WTC11 (cell line): ENCODE measurements at regions not wholly inside any gene's neighbourhood (a gene's known extent, or its start where the extent isn't known, plus 50 kb on each side); places are given as distances from the start of the nearest gene placed in this dataset.

Experiments
- ATAC-seq: fragments of 200-7000 bp; cut with Tn5 transposase; 2 replicates; pipeline ENCODE4 v1.10.0; 2021; ENCODE audit warnings: mild to moderate bottlenecking, moderate library complexity
- CTCF ChIA-PET: fragments of 300-600 bp; sonication (Branson Sonifier 250); formaldehyde crosslinking; loops from one replicate; lab custom pipeline; 2021; ENCODE audit warnings: antibody characterized with exemption; lab: Charles Lee
- POLR2A ChIA-PET: fragments of 350-600 bp; sonication (Branson Sonifier 250); formaldehyde crosslinking; loops from one replicate; lab custom pipeline; 2021; ENCODE audit warnings: antibody characterized with exemption; lab: Charles Lee
- DNase-seq: peaks from one replicate; pipeline ENCODE4 v3.0.0; 2021; ENCODE audit warnings: low spot score
- H3K27ac Mint-ChIP-seq: 2 replicates; pipeline ENCODE4 v1.8.0; 2021; ENCODE audit warnings: mixed read lengths
- H3K27me3 Mint-ChIP-seq: 2 replicates; pipeline ENCODE4 v1.8.0; 2021; ENCODE audit warnings: low read depth, mild to moderate bottlenecking, moderate library complexity, mixed read lengths
- H3K36me3 Mint-ChIP-seq: 2 replicates; pipeline ENCODE4 v1.8.0; 2021; ENCODE audit warnings: mixed read lengths
- H3K4me1 Mint-ChIP-seq: 2 replicates; pipeline ENCODE4 v1.8.0; 2022; ENCODE audit warnings: mixed read lengths
- H3K4me3 Mint-ChIP-seq: 2 replicates; pipeline ENCODE4 v1.8.0; 2021; ENCODE audit warnings: mild to moderate bottlenecking, moderate library complexity, mixed read lengths
- H3K9me3 Mint-ChIP-seq: 2 replicates; pipeline ENCODE4 v1.8.0; 2021; ENCODE audit warnings: mixed read lengths
- AFF4 ChIP-seq: sonication (generic); formaldehyde crosslinking; IDR thresholded peaks from 2 replicates; pipeline ENCODE4 v1.8.1; 2023; ENCODE audit warnings: mild to moderate bottlenecking, missing genetic modification reagents, borderline replicate concordance
- ATF6 ChIP-seq: sonication (generic); formaldehyde crosslinking; IDR thresholded peaks from 2 replicates; pipeline ENCODE4 v1.8.1; 2023; ENCODE audit warnings: mild to moderate bottlenecking, missing genetic modification reagents
- CREM ChIP-seq: sonication (generic); formaldehyde crosslinking; IDR thresholded peaks from 2 replicates; pipeline ENCODE4 v1.8.1; 2022; ENCODE audit warnings: mild to moderate bottlenecking, missing genetic modification reagents, moderate library complexity
- E2F4 ChIP-seq: sonication (generic); formaldehyde crosslinking; IDR thresholded peaks from 2 replicates; pipeline ENCODE4 v1.8.1; 2022; ENCODE audit warnings: low read depth, mild to moderate bottlenecking, moderate library complexity, missing genetic modification reagents, borderline replicate concordance
- EMX1 ChIP-seq: fragments of 250-450 bp; sonication (Bioruptor Pico); IDR thresholded peaks from 2 replicates; pipeline ENCODE4 v1.8.0; 2021; ENCODE audit warnings: mild to moderate bottlenecking
- ESRRA ChIP-seq: sonication (generic); formaldehyde crosslinking; IDR thresholded peaks from 2 replicates; pipeline ENCODE4 v1.8.1; 2022; ENCODE audit warnings: mild to moderate bottlenecking, missing genetic modification reagents, borderline replicate concordance
- GABPB1 ChIP-seq: sonication (generic); formaldehyde crosslinking; IDR thresholded peaks from 2 replicates; pipeline ENCODE4 v1.8.1; 2023; ENCODE audit warnings: mild to moderate bottlenecking, missing genetic modification reagents
- JUN ChIP-seq: sonication (generic); formaldehyde crosslinking; IDR thresholded peaks from 2 replicates; pipeline ENCODE4 v1.8.0; 2023; ENCODE audit warnings: mild to moderate bottlenecking, missing genetic modification reagents
- KAT7 ChIP-seq: sonication (generic); formaldehyde crosslinking; IDR thresholded peaks from 2 replicates; pipeline ENCODE4 v1.8.1; 2023; ENCODE audit warnings: missing genetic modification reagents, mild to moderate bottlenecking, borderline replicate concordance
- NFE2L1 ChIP-seq: sonication (generic); formaldehyde crosslinking; IDR thresholded peaks from 2 replicates; pipeline ENCODE4 v1.8.1; 2023; ENCODE audit warnings: missing genetic modification reagents
- TCF7 ChIP-seq: sonication (generic); formaldehyde crosslinking; IDR thresholded peaks from 2 replicates; pipeline ENCODE4 v1.8.0; 2022; ENCODE audit warnings: mild to moderate bottlenecking, low read depth, missing genetic modification reagents, moderate library complexity
- ZNF219 ChIP-seq: sonication (generic); formaldehyde crosslinking; IDR thresholded peaks from 2 replicates; pipeline ENCODE4 v1.8.0; 2023; ENCODE audit warnings: missing genetic modification reagents, mild to moderate bottlenecking, borderline replicate concordance
- ZNF263 ChIP-seq: sonication (generic); formaldehyde crosslinking; IDR thresholded peaks from 2 replicates; pipeline ENCODE4 v1.8.1; 2022; ENCODE audit warnings: low read depth, mild to moderate bottlenecking, moderate library complexity, missing genetic modification reagents
- ZNF396 ChIP-seq: fragments of 250-450 bp; sonication (Bioruptor Pico); IDR thresholded peaks from 2 replicates; pipeline ENCODE4 v1.8.0; 2021; ENCODE audit warnings: mild to moderate bottlenecking, moderate library complexity, borderline replicate concordance
- ZSCAN18 ChIP-seq: fragments of 250-450 bp; sonication (Bioruptor Pico); IDR thresholded peaks from 2 replicates; pipeline ENCODE4 v2.1.2; 2022; ENCODE audit warnings: mild to moderate bottlenecking, moderate library complexity
- TF ChIP-seq, protein P1 (sequence below): fragments of 200-600 bp; IDR thresholded peaks from 2 replicates; pipeline ENCODE4 v1.8.0; 2022; ENCODE audit warnings: antibody characterized with exemption
- TF ChIP-seq, protein P2 (sequence below): sonication (generic); formaldehyde crosslinking; IDR thresholded peaks from 2 replicates; pipeline ENCODE4 v1.8.0; 2022; ENCODE audit warnings: missing genetic modification reagents

DNA sequence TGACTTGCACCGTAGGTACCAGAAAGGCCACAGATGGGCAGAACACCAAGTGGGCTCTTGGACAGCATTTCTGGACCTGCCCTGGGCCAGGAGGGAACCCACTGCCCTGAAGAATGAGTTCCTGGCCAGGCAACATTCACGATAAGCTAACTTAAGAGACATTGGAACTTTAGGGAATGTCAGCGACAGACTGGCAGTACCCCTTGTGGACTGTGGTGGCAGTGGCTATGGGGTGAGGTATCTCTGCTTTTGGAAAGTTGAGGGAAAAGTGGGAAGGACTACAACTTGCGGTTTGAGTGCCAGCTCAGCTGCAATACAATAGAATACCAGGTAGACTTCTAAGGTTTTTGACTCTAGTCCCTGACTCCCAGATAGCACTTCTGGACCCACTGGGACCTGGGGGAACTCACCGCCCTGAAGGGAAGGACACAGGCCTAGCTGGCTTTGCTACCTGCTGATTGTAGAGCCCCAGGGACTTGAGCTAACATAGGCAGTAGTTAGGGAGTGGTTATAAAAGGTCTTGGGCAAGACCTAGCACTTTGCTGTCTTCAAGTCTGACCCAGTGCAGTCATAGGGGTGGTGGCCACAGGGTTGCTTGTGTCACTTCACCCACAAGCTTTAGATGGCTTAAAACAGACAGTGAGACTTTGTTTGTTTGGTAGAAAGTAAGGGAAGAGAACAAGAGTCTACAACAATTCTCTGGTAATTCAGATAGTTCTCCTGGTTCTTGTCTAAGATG is 617.6 kb downstream of the COL12A1 start:
- DNase-seq: no peak
- no peak overlapping the region for H3K27ac Mint-ChIP-seq

More for the DNA sequence above, 617.6 kb downstream of the COL12A1 start:
- ChIA-PET CTCF (no interaction called here), POLR2A (no interaction called here)
- Mint-ChIP-seq H3K4me3 (no peak overlapping the region), H3K9me3 (peaks cover 29% of the 10 kb centered on the region), H3K4me1 (no peaks in the 10 kb centered on the region), H3K27me3 (no peaks in the 10 kb centered on the region), H3K36me3 (no peaks in the 10 kb centered on the region)
- TF ChIP-seq ZSCAN18 (CRISPR knock-in tag) (no peak), ATF6 (CRISPR knock-in tag) (no peak), ZNF396 (CRISPR knock-in tag) (no peak), JUN (CRISPR knock-in tag) (no peak), KAT7 (CRISPR knock-in tag) (no peak), EMX1 (CRISPR knock-in tag) (no peak), GABPB1 (CRISPR knock-in tag) (no peak), CREM (no peak), ZNF263 (no peak), E2F4 (no peak), ESRRA (CRISPR knock-in tag) (no peak), NFE2L1 (CRISPR knock-in tag) (no peak), TCF7 (no peak), AFF4 (CRISPR knock-in tag) (no peak), ZNF219 (CRISPR knock-in tag) (no peak)
- TF ChIP-seq, protein P1, sequence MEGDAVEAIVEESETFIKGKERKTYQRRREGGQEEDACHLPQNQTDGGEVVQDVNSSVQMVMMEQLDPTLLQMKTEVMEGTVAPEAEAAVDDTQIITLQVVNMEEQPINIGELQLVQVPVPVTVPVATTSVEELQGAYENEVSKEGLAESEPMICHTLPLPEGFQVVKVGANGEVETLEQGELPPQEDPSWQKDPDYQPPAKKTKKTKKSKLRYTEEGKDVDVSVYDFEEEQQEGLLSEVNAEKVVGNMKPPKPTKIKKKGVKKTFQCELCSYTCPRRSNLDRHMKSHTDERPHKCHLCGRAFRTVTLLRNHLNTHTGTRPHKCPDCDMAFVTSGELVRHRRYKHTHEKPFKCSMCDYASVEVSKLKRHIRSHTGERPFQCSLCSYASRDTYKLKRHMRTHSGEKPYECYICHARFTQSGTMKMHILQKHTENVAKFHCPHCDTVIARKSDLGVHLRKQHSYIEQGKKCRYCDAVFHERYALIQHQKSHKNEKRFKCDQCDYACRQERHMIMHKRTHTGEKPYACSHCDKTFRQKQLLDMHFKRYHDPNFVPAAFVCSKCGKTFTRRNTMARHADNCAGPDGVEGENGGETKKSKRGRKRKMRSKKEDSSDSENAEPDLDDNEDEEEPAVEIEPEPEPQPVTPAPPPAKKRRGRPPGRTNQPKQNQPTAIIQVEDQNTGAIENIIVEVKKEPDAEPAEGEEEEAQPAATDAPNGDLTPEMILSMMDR: no peak
- TF ChIP-seq, protein P2, sequence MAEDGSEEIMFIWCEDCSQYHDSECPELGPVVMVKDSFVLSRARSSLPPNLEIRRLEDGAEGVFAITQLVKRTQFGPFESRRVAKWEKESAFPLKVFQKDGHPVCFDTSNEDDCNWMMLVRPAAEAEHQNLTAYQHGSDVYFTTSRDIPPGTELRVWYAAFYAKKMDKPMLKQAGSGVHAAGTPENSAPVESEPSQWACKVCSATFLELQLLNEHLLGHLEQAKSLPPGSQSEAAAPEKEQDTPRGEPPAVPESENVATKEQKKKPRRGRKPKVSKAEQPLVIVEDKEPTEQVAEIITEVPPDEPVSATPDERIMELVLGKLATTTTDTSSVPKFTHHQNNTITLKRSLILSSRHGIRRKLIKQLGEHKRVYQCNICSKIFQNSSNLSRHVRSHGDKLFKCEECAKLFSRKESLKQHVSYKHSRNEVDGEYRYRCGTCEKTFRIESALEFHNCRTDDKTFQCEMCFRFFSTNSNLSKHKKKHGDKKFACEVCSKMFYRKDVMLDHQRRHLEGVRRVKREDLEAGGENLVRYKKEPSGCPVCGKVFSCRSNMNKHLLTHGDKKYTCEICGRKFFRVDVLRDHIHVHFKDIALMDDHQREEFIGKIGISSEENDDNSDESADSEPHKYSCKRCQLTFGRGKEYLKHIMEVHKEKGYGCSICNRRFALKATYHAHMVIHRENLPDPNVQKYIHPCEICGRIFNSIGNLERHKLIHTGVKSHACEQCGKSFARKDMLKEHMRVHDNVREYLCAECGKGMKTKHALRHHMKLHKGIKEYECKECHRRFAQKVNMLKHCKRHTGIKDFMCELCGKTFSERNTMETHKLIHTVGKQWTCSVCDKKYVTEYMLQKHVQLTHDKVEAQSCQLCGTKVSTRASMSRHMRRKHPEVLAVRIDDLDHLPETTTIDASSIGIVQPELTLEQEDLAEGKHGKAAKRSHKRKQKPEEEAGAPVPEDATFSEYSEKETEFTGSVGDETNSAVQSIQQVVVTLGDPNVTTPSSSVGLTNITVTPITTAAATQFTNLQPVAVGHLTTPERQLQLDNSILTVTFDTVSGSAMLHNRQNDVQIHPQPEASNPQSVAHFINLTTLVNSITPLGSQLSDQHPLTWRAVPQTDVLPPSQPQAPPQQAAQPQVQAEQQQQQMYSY (CRISPR knock-in tag): no peak
- peak; percentile 55; the same call in 1 of the 2 replicates for ATAC-seq
